ENCODE measurements at regions not wholly inside any gene's neighbourhood (a gene's known extent, or its start where the extent isn't known, plus 50 kb on each side); places are given as distances from the start of the nearest gene placed in this dataset.

DNA sequence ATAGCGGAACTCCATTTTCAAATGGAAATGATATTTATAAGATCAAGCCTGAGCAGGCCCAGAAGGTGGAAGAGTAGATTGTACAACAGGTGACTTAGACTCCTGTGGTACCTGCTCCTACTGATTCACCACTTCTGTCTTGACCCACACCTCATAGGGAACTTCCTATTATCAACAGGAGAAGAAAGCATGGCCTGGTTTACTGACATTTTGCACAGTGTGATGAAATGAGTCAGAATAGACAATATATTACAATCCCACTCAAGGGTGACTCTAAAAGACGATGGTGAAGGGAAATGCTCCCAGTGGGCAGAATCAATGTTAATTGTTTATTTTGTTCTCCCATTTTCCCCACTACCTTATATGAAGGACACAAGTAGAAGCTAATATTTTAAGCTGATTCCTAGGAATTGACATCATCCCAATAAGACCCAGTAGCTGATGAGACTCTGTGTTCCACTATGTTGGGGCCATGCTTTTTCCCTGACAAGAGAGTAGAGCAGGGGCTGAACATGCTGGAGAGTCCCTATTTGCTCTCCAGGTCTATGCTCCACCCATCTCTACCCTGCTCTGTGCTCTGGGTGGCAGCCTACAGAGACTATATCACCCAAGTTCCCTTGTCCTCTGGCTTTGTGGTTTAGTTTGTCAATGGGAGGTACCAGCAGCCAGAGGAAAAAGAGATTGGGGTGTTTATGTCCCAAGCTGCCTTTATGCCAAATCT, 163.4 kb upstream of the FSTL4 start:
- H3K27ac ChIP-seq: no peak overlapping the region
- no peak for TF ChIP-seq ZFX (IDR thresholded peaks at IDR 0.05; ENCODE audit: borderline replicate concordance)
- TF ChIP-seq, protein P1, sequence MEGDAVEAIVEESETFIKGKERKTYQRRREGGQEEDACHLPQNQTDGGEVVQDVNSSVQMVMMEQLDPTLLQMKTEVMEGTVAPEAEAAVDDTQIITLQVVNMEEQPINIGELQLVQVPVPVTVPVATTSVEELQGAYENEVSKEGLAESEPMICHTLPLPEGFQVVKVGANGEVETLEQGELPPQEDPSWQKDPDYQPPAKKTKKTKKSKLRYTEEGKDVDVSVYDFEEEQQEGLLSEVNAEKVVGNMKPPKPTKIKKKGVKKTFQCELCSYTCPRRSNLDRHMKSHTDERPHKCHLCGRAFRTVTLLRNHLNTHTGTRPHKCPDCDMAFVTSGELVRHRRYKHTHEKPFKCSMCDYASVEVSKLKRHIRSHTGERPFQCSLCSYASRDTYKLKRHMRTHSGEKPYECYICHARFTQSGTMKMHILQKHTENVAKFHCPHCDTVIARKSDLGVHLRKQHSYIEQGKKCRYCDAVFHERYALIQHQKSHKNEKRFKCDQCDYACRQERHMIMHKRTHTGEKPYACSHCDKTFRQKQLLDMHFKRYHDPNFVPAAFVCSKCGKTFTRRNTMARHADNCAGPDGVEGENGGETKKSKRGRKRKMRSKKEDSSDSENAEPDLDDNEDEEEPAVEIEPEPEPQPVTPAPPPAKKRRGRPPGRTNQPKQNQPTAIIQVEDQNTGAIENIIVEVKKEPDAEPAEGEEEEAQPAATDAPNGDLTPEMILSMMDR (IDR thresholded peaks at IDR 0.05): no peak

DNA sequence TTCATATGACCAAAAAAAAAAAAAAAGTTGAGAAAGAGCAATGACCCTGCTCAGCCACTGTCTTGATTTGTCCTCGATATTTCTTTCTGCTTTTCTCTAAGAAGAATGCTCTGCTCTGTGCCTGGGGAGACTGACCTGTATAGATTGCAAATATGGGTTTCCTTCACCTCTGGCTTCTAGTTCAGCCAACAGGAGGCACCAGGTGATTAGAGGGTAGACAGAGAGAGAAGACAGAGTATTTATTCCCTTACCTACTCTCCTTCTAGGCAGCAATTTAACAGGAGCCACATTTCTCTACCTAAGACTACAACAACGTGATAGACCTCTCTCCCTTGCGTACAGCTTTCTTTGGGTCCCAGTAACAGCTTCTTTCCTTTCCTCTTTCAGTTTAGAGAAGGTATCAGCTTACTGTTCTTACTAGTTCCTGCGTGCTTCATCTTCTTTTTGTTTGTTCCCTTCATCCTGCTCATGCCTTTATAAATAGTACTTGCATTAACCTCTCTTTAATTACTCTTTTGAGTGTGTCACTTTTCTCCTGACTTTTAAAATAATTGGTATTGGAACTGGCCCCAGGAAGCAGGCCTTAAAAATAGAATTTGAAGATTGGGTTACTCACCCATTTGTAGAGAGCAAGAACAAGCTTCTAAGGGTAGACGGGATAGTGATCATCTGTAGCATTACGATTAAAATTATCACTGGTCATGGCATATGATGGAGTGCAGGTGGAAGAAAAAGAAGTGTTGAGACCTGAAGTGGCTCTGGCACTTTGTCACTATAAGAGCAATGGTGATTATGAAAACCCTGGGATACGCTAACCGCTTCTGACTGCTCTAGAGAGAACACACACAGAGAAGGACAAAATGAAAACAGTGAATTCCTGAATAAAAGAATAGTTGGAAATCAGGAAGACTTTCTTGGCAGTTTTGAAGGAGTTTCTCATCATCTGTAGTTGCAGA, 161.2 kb upstream of the FSTL4 start:
- TF ChIP-seq ZFX (IDR thresholded peaks at IDR 0.05; ENCODE audit: borderline replicate concordance): no peak
- TF ChIP-seq, protein P1 (IDR thresholded peaks at IDR 0.05): no peak
- no peak overlapping the region for H3K27ac ChIP-seq

DNA sequence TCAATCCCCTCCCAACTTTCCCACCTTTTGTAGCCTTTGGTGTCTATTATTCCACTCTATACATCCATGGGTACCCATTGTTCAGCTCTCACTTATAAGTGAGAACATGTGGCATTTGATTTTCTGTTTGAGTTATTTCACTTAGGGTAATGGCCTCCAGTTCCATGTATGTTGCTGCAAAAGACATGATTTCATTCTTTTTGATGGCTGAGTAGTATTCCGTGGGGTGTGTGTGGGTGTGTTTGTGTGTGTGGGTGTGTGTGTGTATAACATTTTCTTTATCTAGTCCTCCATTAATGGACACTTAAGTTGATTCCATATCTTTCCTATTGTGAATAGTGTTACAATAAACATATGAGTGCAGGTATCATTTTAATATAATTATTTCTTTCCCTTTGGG, 157.5 kb upstream of the FSTL4 start:
- no peak for TF ChIP-seq ZFX (IDR thresholded peaks at IDR 0.05; ENCODE audit: borderline replicate concordance)
- TF ChIP-seq, protein P1 (IDR thresholded peaks at IDR 0.05): no peak
- no peak overlapping the region for H3K27ac ChIP-seq

DNA sequence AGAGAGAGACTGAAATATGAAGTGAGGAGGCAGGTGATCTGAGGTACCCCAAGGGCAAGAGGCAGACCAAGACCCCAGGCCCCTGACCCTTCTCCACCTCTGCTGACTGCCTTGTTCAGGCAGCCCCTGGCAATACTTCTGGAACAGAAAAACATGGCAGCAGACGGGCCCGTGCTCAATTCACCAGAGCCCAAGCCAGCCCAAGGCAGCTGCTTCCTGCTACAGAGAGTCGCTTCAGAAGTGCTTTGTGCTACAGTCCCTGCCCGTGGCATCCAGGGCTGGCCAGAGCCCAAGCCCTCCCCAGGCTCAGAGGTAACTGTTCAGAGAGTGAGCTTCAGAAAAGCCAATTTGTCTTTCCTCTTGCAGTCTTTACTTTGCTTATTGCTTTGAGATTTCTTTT, 151.4 kb upstream of the FSTL4 start:
- TF ChIP-seq, protein P1 (IDR thresholded peaks at IDR 0.05): no peak
- no peak for TF ChIP-seq ZFX (IDR thresholded peaks at IDR 0.05; ENCODE audit: borderline replicate concordance)
- H3K27ac ChIP-seq: no peak overlapping the region

DNA sequence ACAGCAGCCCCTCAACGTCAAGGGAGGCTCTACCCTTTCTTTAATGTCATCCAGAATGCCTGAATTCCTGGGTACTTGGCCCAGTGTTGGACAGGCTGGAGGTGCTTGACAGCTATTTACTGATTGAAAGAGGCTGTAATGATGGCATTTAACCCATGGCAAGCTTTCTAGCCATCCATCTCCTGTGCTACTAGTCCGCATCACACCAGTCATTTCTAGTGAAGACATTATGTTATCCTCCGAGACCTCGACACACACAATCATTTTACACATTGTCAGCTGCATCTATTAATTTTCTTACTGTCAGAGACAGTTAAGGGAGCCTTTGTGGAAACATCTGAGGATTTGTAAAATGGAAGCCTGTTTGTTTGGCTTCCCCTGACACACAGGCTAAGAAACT, 149.3 kb upstream of the FSTL4 start:
- H3K27ac ChIP-seq: no peak overlapping the region
- TF ChIP-seq, protein P1 (IDR thresholded peaks at IDR 0.05): no peak
- no peak for TF ChIP-seq ZFX (IDR thresholded peaks at IDR 0.05; ENCODE audit: borderline replicate concordance)

DNA sequence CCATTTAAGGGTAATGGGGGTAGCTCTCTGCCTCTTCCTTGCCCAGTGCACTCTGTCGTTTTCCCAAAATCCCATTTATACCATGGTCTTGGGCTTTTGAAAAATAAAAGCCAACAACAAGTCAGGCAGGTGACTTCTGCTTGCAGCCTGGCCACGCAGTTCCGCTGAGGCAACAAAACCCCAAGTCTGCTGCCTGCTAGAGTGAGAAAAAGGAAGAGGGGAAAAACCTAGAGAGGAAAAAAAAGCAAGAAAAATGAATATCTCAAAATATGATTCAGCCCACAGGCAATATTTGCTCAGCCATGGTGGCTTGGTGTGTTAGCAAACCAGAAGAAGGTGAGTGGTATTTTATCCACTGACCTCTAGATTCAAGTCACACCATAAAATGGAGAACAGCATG, 148.2 kb upstream of the FSTL4 start:
- H3K27ac ChIP-seq: no peak overlapping the region
- no peak for TF ChIP-seq ZFX (IDR thresholded peaks at IDR 0.05; ENCODE audit: borderline replicate concordance)
- TF ChIP-seq, protein P1 (IDR thresholded peaks at IDR 0.05): no peak

DNA sequence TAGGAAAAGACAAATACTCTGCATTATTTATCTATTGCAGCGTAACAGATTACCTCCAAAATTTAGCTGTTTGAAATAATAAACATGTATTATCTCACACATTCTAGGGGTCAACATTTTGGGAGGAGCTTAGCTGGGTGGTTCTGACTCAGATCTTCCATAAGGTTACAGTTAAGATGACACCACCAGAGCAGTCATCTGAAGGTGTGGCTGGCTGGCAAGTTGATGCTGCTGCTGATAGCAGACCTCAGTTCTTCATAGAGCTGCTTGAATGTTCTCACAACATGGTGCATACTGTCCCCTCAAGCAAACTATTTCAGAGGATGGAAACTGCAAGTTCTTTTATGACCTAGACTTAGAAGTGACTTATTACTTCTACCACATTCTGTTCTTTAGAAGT, 146.3 kb upstream of the FSTL4 start:
- H3K27ac ChIP-seq: no peak overlapping the region
- no peak for TF ChIP-seq ZFX (IDR thresholded peaks at IDR 0.05; ENCODE audit: borderline replicate concordance)
- TF ChIP-seq, protein P1 (IDR thresholded peaks at IDR 0.05): no peak
